Lung (tissue), 11 donors: ENCODE measurements at regions not wholly inside any gene's neighbourhood (a gene's known extent, or its start where the extent isn't known, plus 50 kb on each side); places are given as distances from the start of the nearest gene placed in this dataset.
A peak's percentile ranks its signal among the peaks of the same experiment; 100 is the strongest.

Source experiments
- ATAC-seq: fragments of 200-7000 bp; cut with Tn5 transposase; one replicate; pipeline ENCODE4 v1.9.1; 2020; ENCODE audit warnings: moderate number of reproducible peaks; ENCODE audit not compliant: insufficient read depth, low FRiP score
- DNase-seq, 3 donors: peaks; one replicate each; pipeline ENCODE4 v3.0.0-alpha.2; 2013 to 2017
- H3K27ac ChIP-seq, 2 donors: one replicate each; pipeline ENCODE4 v1.5.1; 2013; ENCODE audit warnings: mild to moderate bottlenecking in 2 of 2, moderate library complexity in 2 of 2, control low read depth in 1 of 2, inconsistent platforms in 1 of 2, low read depth in 1 of 2, low read length in 1 of 2
- H3K27me3 ChIP-seq, 3 donors: one replicate each; pipeline ENCODE4 v1.5.1; 2013; ENCODE audit warnings: low read length in 2 of 3; ENCODE audit not compliant: control insufficient read depth in 3 of 3, insufficient read depth in 3 of 3
- H3K36me3 ChIP-seq, 4 donors: one replicate each; pipeline ENCODE4 v1.5.1; 2013; ENCODE audit warnings: low read length in 4 of 4, mild to moderate bottlenecking in 1 of 4, moderate library complexity in 1 of 4; ENCODE audit not compliant: control insufficient read depth in 4 of 4, insufficient read depth in 4 of 4
- H3K4me1 ChIP-seq, 5 donors: one replicate each; pipeline ENCODE4 v1.5.1; 2013; ENCODE audit warnings: low read length in 5 of 5, mild to moderate bottlenecking in 2 of 5, moderate library complexity in 1 of 5; ENCODE audit not compliant: control insufficient read depth in 5 of 5, insufficient read depth in 5 of 5
- H3K4me3 ChIP-seq: one replicate; pipeline ENCODE4 v1.5.1; 2013; ENCODE audit warnings: mild to moderate bottlenecking, control low read depth, moderate library complexity
- H3K9ac ChIP-seq, 2 donors: one replicate each; pipeline ENCODE4 v1.5.1; 2013; ENCODE audit warnings: low read length in 2 of 2, control low read depth in 1 of 2; ENCODE audit not compliant: insufficient read depth in 1 of 2
- H3K9me3 ChIP-seq, 4 donors: one replicate each; pipeline ENCODE4 v1.5.1; 2013; ENCODE audit warnings: low read length in 3 of 4, mild to moderate bottlenecking in 1 of 4, moderate library complexity in 1 of 4; ENCODE audit not compliant: control insufficient read depth in 4 of 4, insufficient read depth in 3 of 4
- CTCF ChIP-seq: IDR thresholded peaks from 2 replicates; pipeline ENCODE4 v1.5.1; 2012; ENCODE audit warnings: mild to moderate bottlenecking; ENCODE audit errors: control extremely low read depth, extremely low read depth
- WGBS, 2 donors: extraction: QIAGEN DNeasy Blood & Tissue Kit; methylation state at CpG; one replicate each; pipeline ENCODE4 v1.1.7; 2013; 5-methylcytosine and 5-hydroxymethylcytosine counted together
- donor health status: control.
- donor health status: control.
- donor health status: Bipolar disorder and iron deficiency.
- donor health status: healthy.
- donor health status: DM: yes; HTN: yes; CAD: no.

- no peak overlapping the region for H3K9ac ChIP-seq
- no peaks in the 10 kb centered on the region for H3K4me1 ChIP-seq
- no peaks in the 10 kb centered on the region for H3K36me3 ChIP-seq
- whole genome bisulfite sequencing, 2 donors, result 96% methylated on average over 1 of the region's 1 CpG
- no peaks in the 10 kb centered on the region for H3K9me3 ChIP-seq
- no peak for DNase-seq
- ATAC-seq, result no peak
- no peaks in the 10 kb centered on the region for H3K27me3 ChIP-seq
- H3K4me3 ChIP-seq, result no peak overlapping the region
- no peak overlapping the region for H3K27ac ChIP-seq
- no peak for TF ChIP-seq CTCF
These were observed 630.8 kb upstream of the SLC39A10 start for GRCh38 chr2:195026261-195026660.

DNA sequence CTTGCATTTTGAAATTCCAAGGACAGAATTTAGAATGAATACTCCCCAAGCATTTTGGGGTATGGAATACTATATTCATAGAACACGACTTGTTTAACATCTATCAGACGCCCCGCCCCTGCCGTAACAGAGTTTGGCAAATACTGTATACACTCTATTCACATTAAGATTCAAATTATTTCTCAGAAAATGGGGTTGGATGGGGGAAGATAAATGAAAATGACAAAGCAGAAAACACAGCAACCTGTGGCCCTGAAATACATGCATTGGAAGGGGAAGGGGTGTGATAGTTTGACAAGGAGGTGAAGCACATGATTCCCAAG is 634.6 kb upstream of the SLC39A10 start:
- Histone ChIP-seq H3K9me3 (no peaks in the 10 kb centered on the region), H3K27me3 (no peaks in the 10 kb centered on the region), H3K36me3 (no peaks in the 10 kb centered on the region), H3K4me3 (no peak overlapping the region), H3K4me1 (no peaks in the 10 kb centered on the region), H3K9ac (no peak overlapping the region), H3K27ac (no peak overlapping the region)
- WGBS, 2 donors, result 71 to 82% methylated on average over 4 of the region's 4 CpGs
- no peak for TF ChIP-seq CTCF
- DNase-seq, result no peak
- ATAC-seq, result no peak

GRCh38 chr2:195021711-195022507 is 635.1 kb upstream of the SLC39A10 start:
- ATAC-seq, result no peak
- no peaks in the 10 kb centered on the region for H3K9me3 ChIP-seq
- TF ChIP-seq CTCF, result no peak
- no peak overlapping the region for H3K9ac ChIP-seq
- no peaks in the 10 kb centered on the region for H3K36me3 ChIP-seq
- H3K4me3 ChIP-seq, result no peak overlapping the region
- H3K27me3 ChIP-seq, result no peaks in the 10 kb centered on the region
- no peak overlapping the region for H3K27ac ChIP-seq
- WGBS, 2 donors, result 83 to 88% methylated on average over 3 of the region's 3 CpGs
- H3K4me1 ChIP-seq, result no peaks in the 10 kb centered on the region
- no peak for DNase-seq

GRCh38 chr2:195018462-195018861 is 638.6 kb upstream of the SLC39A10 start:
- no peaks in the 10 kb centered on the region for H3K9me3 ChIP-seq
- H3K4me1 ChIP-seq, result no peaks in the 10 kb centered on the region
- TF ChIP-seq CTCF, result no peak
- H3K27me3 ChIP-seq, result no peaks in the 10 kb centered on the region
- H3K9ac ChIP-seq, result no peak overlapping the region
- H3K36me3 ChIP-seq, result no peaks in the 10 kb centered on the region
- no peak overlapping the region for H3K27ac ChIP-seq
- H3K4me3 ChIP-seq, result no peak overlapping the region
- ATAC-seq (no peak), DNase-seq (peak in 1 of 3 donors; percentile 16)
